Spleen (tissue), 7 donors: ENCODE measurements at regions not wholly inside any gene's neighbourhood (a gene's known extent, or its start where the extent isn't known, plus 50 kb on each side); places are given as distances from the start of the nearest gene placed in this dataset.

ENCODE experiments used
- POLR2AphosphoS5 ChIP-seq, 3 donors: sonication (generic); formaldehyde crosslinking; IDR thresholded peaks; one replicate each; pipeline ENCODE4 v1.5.1; 2017; ENCODE audit warnings: antibody characterized with exemption in 3 of 3
- TF ChIP-seq, protein P1 (sequence below), 11 experiments: fragments of 200-600 bp in 7 of 11; fragments of 450-650 bp in 4 of 11; sonication (generic) in 4 of 11; IDR thresholded peaks in 8 of 11; conservative IDR thresholded peaks in 3 of 11; 1 replicate in 7 of 11; 2 replicates in 4 of 11; pipeline versions ENCODE4 v1.4.0 to v1.8.0; 2016 to 2021; ENCODE audit warnings: antibody characterized with exemption in 11 of 11, inconsistent platforms in 4 of 11, mild to moderate bottlenecking in 1 of 11
- donor health status: DM: no; HTN: no; CAD: no; lungs with moderate emphysema.
- donor health status: DM: no; HTN: no; CAD: no.
- donor health status: DM: no; HTN: no; CAD: no.

DNA sequence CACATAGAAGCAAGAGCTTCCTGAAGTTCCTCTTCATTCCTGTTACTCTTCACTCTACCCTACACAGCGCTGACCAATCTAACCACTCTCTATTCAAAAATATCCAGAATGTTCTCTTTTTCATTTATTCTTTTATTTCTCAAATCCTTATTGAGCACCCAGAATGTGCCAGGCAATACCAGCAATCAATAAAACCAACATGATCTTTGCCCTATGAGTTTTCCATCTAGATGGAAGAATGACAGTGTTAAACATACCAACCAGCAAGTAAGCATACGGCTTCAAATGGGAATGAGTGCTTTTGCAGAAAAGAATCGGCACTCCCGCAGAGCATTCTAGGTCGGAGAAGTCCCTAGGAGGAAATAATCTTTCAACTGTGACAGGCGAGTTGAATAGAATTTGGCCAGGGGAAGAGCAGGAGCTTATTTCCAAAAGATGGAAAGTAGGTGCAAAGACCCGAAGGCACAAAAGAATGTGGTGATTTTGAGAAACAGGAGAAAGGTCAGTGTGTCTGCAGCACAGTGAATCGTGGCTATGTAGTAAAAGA lies 217.8 kb upstream of the MEIS1 start:
- TF ChIP-seq, protein P1, sequence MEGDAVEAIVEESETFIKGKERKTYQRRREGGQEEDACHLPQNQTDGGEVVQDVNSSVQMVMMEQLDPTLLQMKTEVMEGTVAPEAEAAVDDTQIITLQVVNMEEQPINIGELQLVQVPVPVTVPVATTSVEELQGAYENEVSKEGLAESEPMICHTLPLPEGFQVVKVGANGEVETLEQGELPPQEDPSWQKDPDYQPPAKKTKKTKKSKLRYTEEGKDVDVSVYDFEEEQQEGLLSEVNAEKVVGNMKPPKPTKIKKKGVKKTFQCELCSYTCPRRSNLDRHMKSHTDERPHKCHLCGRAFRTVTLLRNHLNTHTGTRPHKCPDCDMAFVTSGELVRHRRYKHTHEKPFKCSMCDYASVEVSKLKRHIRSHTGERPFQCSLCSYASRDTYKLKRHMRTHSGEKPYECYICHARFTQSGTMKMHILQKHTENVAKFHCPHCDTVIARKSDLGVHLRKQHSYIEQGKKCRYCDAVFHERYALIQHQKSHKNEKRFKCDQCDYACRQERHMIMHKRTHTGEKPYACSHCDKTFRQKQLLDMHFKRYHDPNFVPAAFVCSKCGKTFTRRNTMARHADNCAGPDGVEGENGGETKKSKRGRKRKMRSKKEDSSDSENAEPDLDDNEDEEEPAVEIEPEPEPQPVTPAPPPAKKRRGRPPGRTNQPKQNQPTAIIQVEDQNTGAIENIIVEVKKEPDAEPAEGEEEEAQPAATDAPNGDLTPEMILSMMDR (IDR thresholded peaks at IDR 0.05 in 8 of 11, conservative IDR thresholded peaks at IDR 0.05 in 3 of 11): no peak
- no peak for TF ChIP-seq POLR2AphosphoS5 (IDR thresholded peaks at IDR 0.05)
